ENCODE measurements at regions not wholly inside any gene's neighbourhood (a gene's known extent, or its start where the extent isn't known, plus 50 kb on each side); places are given as distances from the start of the nearest gene placed in this dataset.

GRCh38 chr2:14910654-14911053, 278.1 kb downstream of the LRATD1 start:
- no peak for TF ChIP-seq CTCF (IDR thresholded peaks at IDR 0.05; ENCODE audit: low read length)
- no peak for TF ChIP-seq EZH2 (IDR thresholded peaks at IDR 0.05; ENCODE audit: borderline replicate concordance, low read length)

All from OCI-LY1 (cell line).